Lung microvascular endothelial cell (primary cell): ENCODE measurements at regions not wholly inside any gene's neighbourhood (a gene's known extent, or its start where the extent isn't known, plus 50 kb on each side); places are given as distances from the start of the nearest gene placed in this dataset.
"Not testable (repeated sequence)": the region's sequence is repeated elsewhere in the genome, so short reads cannot be mapped to it uniquely, and the experiment has no call there.

ENCODE experiments used
- DNase-seq, 2 donors: peaks; one replicate each; pipeline versions ENCODE4 v3.0.0 to v3.0.0-alpha.2; 2010; ENCODE audit warnings: low read depth in 2 of 2

- DNase-seq, result peak; percentile 89 to 93
Observed at GRCh38 chr16:86343027-86343795, 167.1 kb upstream of the FOXF1 start.

GRCh38 chr16:86343796-86344585 is 166.3 kb upstream of the FOXF1 start:
- DNase-seq, result peak; percentile 28 to 87

GRCh38 chr16:86344586-86344871 is 165.8 kb upstream of the FOXF1 start:
- DNase-seq, result no peak

DNA sequence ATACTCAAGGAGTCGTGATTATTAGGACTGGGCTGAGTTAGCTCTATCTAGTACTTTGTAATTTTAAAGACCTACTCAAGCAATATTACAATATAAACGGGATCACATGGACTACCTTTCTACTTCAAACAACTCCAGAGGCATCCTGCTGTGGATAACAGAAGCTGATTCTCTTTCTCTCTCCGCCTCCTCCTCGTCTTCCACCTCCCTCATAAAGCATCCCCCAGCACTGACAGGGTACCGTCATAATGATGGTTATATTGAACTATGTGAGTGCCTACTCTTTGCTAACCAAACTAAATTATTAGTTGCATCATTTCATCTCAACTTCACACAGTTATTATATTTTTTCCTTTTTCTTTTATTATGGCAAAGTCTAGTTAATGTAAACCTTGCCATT is 165.4 kb upstream of the FOXF1 start:
- no peak for DNase-seq

- no peak for DNase-seq
Observed at GRCh38 chr16:86345516-86345915, 164.8 kb upstream of the FOXF1 start.

DNA sequence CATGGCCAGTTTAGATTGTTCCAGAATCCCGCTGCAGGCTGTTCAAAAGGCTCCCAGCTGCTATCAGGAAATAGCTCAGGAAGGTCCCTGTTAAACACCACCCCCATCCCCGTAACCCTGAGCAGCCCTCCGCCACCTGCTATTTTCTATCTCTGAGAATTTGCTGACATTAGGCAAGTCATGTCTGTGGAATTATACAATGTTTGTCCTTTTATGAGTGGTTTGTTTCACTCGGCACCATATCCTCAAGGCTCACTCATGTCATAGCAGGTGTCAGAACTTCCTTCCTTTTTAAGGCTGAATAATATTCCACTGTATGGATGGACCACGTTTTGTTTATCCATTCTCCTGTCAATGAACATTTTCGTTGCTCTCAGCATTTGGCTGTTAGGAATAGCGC is 164.3 kb upstream of the FOXF1 start:
- peak; percentile 40 to 79 for DNase-seq

DNA sequence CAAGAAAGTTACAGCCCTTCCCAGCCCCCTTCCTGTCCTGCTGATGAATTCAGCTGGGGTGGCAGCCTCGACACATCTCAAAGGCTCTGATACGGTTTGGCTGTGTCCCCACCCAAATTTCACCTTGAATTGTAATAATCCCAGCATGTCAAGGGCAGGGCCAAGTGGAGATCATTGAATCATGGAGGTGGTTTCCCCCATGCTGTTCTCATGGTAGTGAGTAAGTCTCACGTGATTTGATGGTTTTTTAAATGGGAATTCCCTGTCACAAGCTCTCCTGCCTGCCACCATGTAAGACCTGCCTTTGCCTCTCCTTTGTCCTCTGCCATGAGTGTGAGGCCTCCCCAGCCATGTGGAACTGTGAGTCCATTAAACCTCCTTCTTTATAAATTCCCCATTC is 163.2 kb upstream of the FOXF1 start:
- peak in 1 of 2 donors; percentile 27 for DNase-seq

DNA sequence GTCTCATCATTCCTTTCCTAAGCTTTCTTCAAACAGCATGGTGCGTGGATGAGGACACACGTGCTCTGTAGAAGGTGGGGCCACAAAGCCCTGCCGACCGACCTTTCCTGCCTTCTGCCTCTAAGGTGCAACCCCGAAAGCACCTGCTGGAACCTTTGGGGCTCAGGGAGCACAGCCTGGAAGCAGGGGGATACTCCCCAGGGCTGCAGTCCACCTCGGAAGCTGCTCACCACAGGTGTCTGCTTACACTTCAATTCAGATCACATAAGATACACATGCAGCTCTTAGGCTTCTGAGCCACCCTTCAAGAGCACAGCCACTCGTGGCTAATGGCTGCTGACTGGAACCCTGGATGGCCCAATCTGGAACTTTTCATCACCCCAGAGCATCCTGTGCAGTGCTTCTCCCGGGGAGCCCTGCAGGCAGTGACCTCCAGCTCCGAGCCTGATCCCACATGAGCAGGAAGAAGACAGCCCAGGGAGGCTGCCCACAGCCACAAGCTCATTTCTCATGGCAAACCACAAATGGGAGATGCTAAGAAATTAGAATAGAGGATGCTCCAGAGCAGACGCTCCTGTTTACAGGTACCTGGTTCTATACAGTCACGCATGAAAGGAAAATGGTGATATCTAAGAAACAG is 162.3 kb upstream of the FOXF1 start:
- DNase-seq, result no peak

GRCh38 chr16:86349338-86349900 is 160.9 kb upstream of the FOXF1 start:
- no peak for DNase-seq

GRCh38 chr16:86350289-86350688 is 160.0 kb upstream of the FOXF1 start:
- DNase-seq, result no peak

- peak in 1 of 2 donors; percentile 38 for DNase-seq
Observed at GRCh38 chr16:86351041-86351784, 159.1 kb upstream of the FOXF1 start.

DNA sequence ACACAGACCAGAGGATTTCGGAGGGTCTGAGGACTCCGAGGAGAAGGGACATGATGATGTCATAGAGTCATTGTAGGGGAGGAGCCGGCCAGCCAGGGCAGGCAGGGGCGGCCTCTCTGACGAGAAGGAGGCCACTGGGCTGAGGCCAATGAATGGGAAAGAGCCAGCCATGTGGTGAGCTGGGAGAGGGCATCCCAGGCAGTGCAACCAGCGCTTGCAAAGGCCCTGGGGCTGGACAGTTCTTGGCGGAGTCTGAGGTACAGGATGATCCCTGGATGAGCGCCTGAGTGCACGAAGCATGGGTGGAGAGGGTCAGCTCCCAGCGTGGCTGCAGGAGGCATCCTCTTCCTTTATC is 158.6 kb upstream of the FOXF1 start:
- not testable (repeated sequence) for DNase-seq

DNA sequence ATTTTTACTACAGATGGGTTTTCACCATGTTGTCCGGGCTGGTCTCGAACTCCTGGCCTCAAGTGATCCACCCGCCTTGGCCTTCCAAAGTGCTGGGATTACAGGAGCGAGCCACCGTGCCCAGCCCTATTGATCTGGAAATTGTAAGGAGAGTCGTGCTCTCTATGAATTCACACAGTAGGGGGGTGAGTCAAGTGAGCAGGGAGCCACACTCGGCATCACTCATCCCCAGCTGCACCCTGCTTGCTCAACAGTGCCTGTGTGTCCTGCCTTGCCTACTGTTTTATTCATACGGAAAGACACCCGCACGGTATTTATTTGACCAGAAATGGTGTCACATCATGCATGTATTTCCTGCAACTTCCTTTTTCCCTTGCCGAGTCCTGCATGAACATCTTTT is 157.2 kb upstream of the FOXF1 start:
- DNase-seq, result peak in 1 of 2 donors; percentile 28

DNA sequence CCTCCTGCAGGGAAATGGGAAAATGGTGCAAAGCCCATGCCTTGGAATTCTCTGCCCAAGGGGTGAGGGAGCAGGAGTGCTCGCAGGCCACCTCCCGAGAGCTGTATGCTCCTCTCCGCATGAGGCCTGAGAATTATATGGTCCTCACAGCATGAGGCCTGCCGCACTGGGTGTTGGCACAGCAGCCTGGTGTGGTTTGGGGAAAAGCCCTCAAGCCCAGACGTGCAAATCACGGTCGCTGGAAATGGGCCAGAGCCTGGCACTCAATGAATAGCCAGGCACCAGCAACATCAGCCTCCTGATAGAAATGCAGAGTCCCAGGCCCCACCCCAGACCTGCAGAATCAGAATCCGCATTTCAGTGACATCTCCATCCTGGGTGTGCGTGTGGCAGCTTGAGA is 156.4 kb upstream of the FOXF1 start:
- DNase-seq, result no peak

DNA sequence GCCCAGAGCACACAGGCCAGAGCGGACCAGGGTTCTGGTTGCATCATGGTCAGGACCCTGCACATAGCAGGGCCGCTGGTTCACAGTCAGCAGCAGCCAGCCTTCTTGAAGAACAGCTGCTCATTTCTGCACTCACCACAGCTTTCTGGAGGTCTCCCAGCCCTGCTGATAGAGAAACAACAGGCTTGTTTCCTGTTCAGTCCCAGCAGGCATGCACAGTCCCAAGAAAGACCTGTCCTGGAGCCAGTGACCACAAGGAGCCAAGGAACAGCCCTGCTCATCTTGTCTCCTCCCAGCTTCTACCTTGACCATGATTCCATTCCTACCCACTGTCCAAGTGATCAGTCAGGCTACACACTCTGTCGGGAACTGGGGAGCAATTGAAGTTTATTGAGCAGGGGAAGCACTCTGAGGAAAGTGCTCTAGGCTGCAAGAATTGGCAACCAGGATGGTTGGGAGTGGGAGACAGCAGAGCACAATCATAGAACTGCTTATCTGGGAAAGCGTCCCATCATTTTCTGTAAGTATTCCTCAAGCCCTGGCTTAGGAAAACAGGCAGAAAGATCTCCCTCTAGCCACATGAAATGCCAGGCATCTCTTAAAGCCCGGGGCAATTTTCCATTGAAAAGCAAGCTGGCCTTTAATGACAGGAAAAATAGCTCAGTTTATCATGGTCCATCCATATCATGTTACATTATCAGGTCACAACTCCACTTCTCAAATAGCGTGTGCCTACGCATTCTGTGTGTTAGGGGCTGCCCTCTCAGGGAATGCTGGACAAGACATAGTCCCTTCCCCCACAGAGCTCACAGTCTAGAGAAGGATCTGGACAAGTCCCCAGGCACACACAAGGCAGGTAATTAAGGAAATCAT is 155.4 kb upstream of the FOXF1 start:
- peak in 1 of 2 donors; percentile 29 for DNase-seq

DNA sequence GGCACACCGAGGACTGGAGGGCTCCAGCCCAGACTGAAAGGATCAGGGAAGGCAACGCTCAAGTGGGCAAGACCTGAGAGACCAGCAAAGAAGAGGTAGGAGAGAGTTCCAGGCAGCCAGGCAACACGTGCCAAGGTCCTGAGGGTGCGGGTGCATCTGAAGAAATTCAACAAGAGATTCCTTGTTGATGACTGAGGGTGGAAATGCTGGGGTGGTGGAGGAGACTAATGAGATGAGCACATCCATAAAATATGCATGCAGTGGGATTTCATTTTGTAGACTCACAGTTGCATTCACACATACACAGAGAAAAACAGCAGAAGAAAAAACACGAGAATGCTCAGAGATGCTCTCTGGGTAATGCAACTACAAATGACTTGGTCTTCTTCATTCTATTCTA is 154.8 kb upstream of the FOXF1 start:
- DNase-seq, result peak in 1 of 2 donors; percentile 16

GRCh38 chr16:86355951-86356350 is 154.4 kb upstream of the FOXF1 start:
- DNase-seq, result no peak

- no peak for DNase-seq
Observed at GRCh38 chr16:86356804-86357203, 153.5 kb upstream of the FOXF1 start.

- no peak for DNase-seq
Observed at GRCh38 chr16:86357303-86357702, 153.0 kb upstream of the FOXF1 start.

DNA sequence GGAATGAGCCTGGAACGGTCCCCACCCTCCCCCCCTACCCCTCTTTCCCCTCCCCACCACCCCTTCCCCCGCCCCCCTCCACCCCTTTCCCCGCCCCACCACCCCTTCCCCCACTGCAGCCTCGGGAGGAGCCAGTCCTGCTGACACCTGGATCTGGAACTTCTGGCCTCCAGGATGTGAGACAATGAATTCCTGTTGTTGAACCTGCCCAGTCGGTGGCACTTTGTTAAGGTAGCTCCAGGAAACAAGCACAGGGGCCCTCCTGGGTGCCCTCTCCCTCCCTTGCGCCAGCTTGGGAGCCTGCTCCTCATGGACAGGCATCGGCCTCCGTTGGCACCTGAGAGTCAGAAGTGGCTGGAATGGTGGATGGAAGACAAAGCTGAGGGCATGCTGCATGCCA is 152.4 kb upstream of the FOXF1 start:
- DNase-seq, result no peak

DNA sequence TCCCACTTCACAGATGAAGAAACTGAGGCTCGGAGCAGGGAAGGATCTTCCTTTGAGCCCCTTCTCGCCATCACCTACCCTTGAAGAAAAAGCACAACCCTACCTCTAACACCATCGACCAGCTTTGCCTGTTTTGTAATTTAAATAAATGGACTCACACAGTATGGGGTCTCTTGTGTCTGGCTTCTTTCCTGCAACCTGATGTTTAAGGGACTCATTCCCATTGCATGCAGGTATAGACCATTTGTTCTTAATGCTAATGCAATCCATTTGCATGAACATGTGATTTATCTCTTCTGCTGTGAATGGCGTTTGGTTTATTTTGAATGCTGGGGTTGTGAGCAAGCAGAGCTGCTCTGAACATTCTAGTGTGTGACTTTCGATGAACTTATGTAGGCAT is 150.8 kb upstream of the FOXF1 start:
- no peak for DNase-seq
